ENCODE measurements at regions not wholly inside any gene's neighbourhood (a gene's known extent, or its start where the extent isn't known, plus 50 kb on each side); places are given as distances from the start of the nearest gene placed in this dataset.

DNA sequence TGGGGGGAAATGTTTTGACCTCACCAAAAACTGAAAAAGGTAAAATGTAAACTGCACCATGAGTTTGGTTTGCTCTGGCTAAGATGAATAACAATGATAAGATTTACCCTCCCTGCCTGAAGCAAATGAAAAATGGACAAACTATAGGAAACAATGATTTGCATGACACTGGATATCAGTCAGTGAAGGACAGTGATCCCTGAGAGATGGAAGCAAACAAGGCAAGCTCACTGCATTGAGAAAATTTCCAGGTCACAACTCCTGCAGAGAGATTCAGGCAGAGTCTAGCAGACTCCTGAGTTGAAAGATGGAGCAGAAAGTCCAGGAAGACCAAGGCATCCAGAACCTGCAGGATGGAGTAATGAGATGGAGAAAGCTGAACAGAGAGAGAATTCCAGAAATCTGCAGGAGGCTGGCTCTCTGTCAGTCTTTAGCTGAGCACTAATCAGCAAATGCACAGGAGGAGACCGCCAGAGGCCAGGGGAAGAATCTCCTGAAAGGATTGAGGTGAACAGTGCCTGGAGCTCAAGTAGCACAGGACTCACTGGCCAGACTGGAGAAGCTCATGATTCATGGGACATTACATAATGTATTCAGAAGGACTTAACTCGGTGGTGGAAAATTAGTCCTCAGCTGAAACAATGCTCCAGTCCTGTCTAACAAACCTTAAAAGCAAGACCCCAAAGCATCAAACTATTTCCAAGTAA lies 51.2 kb upstream of the PALS2 start:
- Mint-ChIP-seq H3K27me3 (peaks cover 22% of the 10 kb centered on the region), H3K4me1 (ENCODE audit: low read depth) (no peaks in the 10 kb centered on the region), H3K9me3 (no peaks in the 10 kb centered on the region), H3K4me3 (no peak overlapping the region), H3K27ac (no peak overlapping the region), H3K36me3 (no peaks in the 10 kb centered on the region)
- ChIA-PET POLR2A (no interaction called here), CTCF (interaction anchor here (0.7 kb wide), 1 partner anchor 19 kb away, joined by 3 read pairs; no protein-coding TSS in a partner anchor)
- DNase-seq: no peak
- intact Hi-C loops (cut with micrococcal nuclease): no loop called here

All from activated CD4-positive, alpha-beta memory T cell treated with anti-CD3 and anti-CD28 coated beads for 36 hours (primary cell).